ENCODE measurements at regions not wholly inside any gene's neighbourhood (a gene's known extent, or its start where the extent isn't known, plus 50 kb on each side); places are given as distances from the start of the nearest gene placed in this dataset.
"Not testable (repeated sequence)": the region's sequence is repeated elsewhere in the genome, so short reads cannot be mapped to it uniquely, and the experiment has no call there.

- DNase-seq (ENCODE audit: low read depth), result not testable (repeated sequence)
These were observed 128.4 kb downstream of the TNFRSF13B start for GRCh38 chr17:16843511-16843910.

GRCh38 chr17:16842346-16842745 is 129.6 kb downstream of the TNFRSF13B start:
- DNase-seq (ENCODE audit: low read depth), result not testable (repeated sequence)

GRCh38 chr17:16841896-16842295 is 130.0 kb downstream of the TNFRSF13B start:
- DNase-seq (ENCODE audit: low read depth), result not testable (repeated sequence)

- DNase-seq (ENCODE audit: low read depth), result not testable (repeated sequence)
These were observed 131.7 kb downstream of the TNFRSF13B start for GRCh38 chr17:16840219-16840618.

- DNase-seq (ENCODE audit: low read depth), result not testable (repeated sequence)
These were observed 132.4 kb downstream of the TNFRSF13B start for GRCh38 chr17:16839242-16840175.

GRCh38 chr17:16838795-16839194 is 133.1 kb downstream of the TNFRSF13B start:
- DNase-seq (ENCODE audit: low read depth), result not testable (repeated sequence)

- not testable (repeated sequence) for DNase-seq (ENCODE audit: low read depth)
These were observed 133.6 kb downstream of the TNFRSF13B start for GRCh38 chr17:16838287-16838686.

GRCh38 chr17:16837468-16838266 is 134.3 kb downstream of the TNFRSF13B start:
- not testable (repeated sequence) for DNase-seq (ENCODE audit: low read depth)

- DNase-seq (ENCODE audit: low read depth), result not testable (repeated sequence)
These were observed 135.5 kb downstream of the TNFRSF13B start for GRCh38 chr17:16836315-16836915.

- not testable (repeated sequence) for DNase-seq (ENCODE audit: low read depth)
These were observed 138.4 kb downstream of the TNFRSF13B start for GRCh38 chr17:16833517-16833916.

- not testable (repeated sequence) for DNase-seq (ENCODE audit: low read depth)
These were observed 139.1 kb downstream of the TNFRSF13B start for GRCh38 chr17:16832853-16833252.

GRCh38 chr17:16832206-16832605 is 139.7 kb downstream of the TNFRSF13B start:
- DNase-seq (ENCODE audit: low read depth), result not testable (repeated sequence)

GRCh38 chr17:16830770-16831169 is 140.7 kb downstream of the CCDC144A start:
- not testable (repeated sequence) for DNase-seq (ENCODE audit: low read depth)

- DNase-seq (ENCODE audit: low read depth), result not testable (repeated sequence)
These were observed 140.2 kb downstream of the CCDC144A start for GRCh38 chr17:16830219-16830618.
